Central memory CD8-positive, alpha-beta T cell (primary cell): ENCODE measurements at regions not wholly inside any gene's neighbourhood (a gene's known extent, or its start where the extent isn't known, plus 50 kb on each side); places are given as distances from the start of the nearest gene placed in this dataset.
"Not testable (repeated sequence)": the region's sequence is repeated elsewhere in the genome, so short reads cannot be mapped to it uniquely, and the experiment has no call there.

Experiments
- ATAC-seq: fragments of 150-1000 bp; cut with Tn5 transposase; replicated peaks from 2 replicates; pipeline ENCODE4 v1.10.0; 2022; ENCODE audit warnings: mild to moderate bottlenecking, moderate FRiP score, moderate number of reproducible peaks; ENCODE audit not compliant: poor library complexity, severe bottlenecking; ENCODE audit errors: extremely low read depth
- DNase-seq, 2 donors: peaks; one replicate each; pipeline ENCODE4 v3.0.0; 2021; ENCODE audit warnings: low spot score in 2 of 2
- H3K27ac Mint-ChIP-seq: one replicate; pipeline ENCODE4 v1.8.0; 2022; ENCODE audit warnings: low read depth, mild to moderate bottlenecking, moderate library complexity, mixed read lengths
- H3K27me3 Mint-ChIP-seq: one replicate; pipeline ENCODE4 v1.8.0; 2022; ENCODE audit warnings: mixed read lengths
- H3K36me3 Mint-ChIP-seq: one replicate; pipeline ENCODE4 v1.8.0; 2022; ENCODE audit warnings: mild to moderate bottlenecking, moderate library complexity, mixed read lengths; ENCODE audit not compliant: insufficient read depth
- H3K4me1 Mint-ChIP-seq: one replicate; pipeline ENCODE4 v1.8.0; 2022; ENCODE audit warnings: mixed read lengths
- H3K4me3 Mint-ChIP-seq: one replicate; pipeline ENCODE4 v1.8.0; 2022; ENCODE audit warnings: mild to moderate bottlenecking, moderate library complexity, mixed read lengths
- H3K9me3 Mint-ChIP-seq: one replicate; pipeline ENCODE4 v1.8.0; 2022; ENCODE audit warnings: mixed read lengths

- no peaks in the 10 kb centered on the region for H3K36me3 Mint-ChIP-seq
- no peak overlapping the region for H3K4me3 Mint-ChIP-seq
- peaks cover 5% of the 10 kb centered on the region for H3K27me3 Mint-ChIP-seq
- ATAC-seq (no peak), DNase-seq (no peak)
- H3K4me1 Mint-ChIP-seq = no peaks in the 10 kb centered on the region
- H3K27ac Mint-ChIP-seq = no peak overlapping the region
- no peaks in the 10 kb centered on the region for H3K9me3 Mint-ChIP-seq
Measured at GRCh38 chr22:17318817-17319216, 50.4 kb upstream of the CECR2 start.

- Mint-ChIP-seq H3K4me1 (no peaks in the 10 kb centered on the region), H3K27ac (no peak overlapping the region), H3K9me3 (no peaks in the 10 kb centered on the region), H3K27me3 (peaks cover 27% of the 10 kb centered on the region), H3K36me3 (peaks cover 2% of the 10 kb centered on the region), H3K4me3 (no peak overlapping the region)
- ATAC-seq = no peak
- DNase-seq = no peak
Measured at GRCh38 chr22:17315310-17315709, 54.0 kb upstream of the CECR2 start.

- H3K27me3 Mint-ChIP-seq = peaks cover 27% of the 10 kb centered on the region
- no peak overlapping the region for H3K27ac Mint-ChIP-seq
- H3K4me3 Mint-ChIP-seq = no peak overlapping the region
- no peaks in the 10 kb centered on the region for H3K9me3 Mint-ChIP-seq
- DNase-seq = no peak
- ATAC-seq = no peak
- H3K4me1 Mint-ChIP-seq = no peaks in the 10 kb centered on the region
- H3K36me3 Mint-ChIP-seq = peaks cover 2% of the 10 kb centered on the region
Measured at GRCh38 chr22:17314487-17314886, 54.8 kb upstream of the CECR2 start.

- H3K4me3 Mint-ChIP-seq = no peak overlapping the region
- H3K27ac Mint-ChIP-seq = no peak overlapping the region
- H3K27me3 Mint-ChIP-seq = peaks cover 27% of the 10 kb centered on the region
- no peaks in the 10 kb centered on the region for H3K4me1 Mint-ChIP-seq
- DNase-seq (no peak), ATAC-seq (no peak)
- peaks cover 2% of the 10 kb centered on the region for H3K36me3 Mint-ChIP-seq
- no peaks in the 10 kb centered on the region for H3K9me3 Mint-ChIP-seq
Measured at GRCh38 chr22:17313626-17314025, 55.6 kb upstream of the CECR2 start.

GRCh38 chr22:17307566-17307965 is 61.7 kb upstream of the CECR2 start:
- ATAC-seq (no peak), DNase-seq (no peak)
- H3K27ac Mint-ChIP-seq = no peak overlapping the region
- H3K4me3 Mint-ChIP-seq = no peak overlapping the region
- peaks cover 14% of the 10 kb centered on the region for H3K4me1 Mint-ChIP-seq
- H3K36me3 Mint-ChIP-seq = no peaks in the 10 kb centered on the region
- no peaks in the 10 kb centered on the region for H3K9me3 Mint-ChIP-seq
- peaks cover 9% of the 10 kb centered on the region for H3K27me3 Mint-ChIP-seq

GRCh38 chr22:17305076-17305475 is 64.2 kb upstream of the CECR2 start:
- Mint-ChIP-seq H3K36me3 (no peaks in the 10 kb centered on the region), H3K4me1 (peaks cover 14% of the 10 kb centered on the region), H3K4me3 (no peak overlapping the region), H3K9me3 (no peaks in the 10 kb centered on the region), H3K27me3 (no peaks in the 10 kb centered on the region), H3K27ac (no peak overlapping the region)
- ATAC-seq = no peak
- DNase-seq = no peak

- Mint-ChIP-seq H3K9me3 (no peaks in the 10 kb centered on the region), H3K4me3 (peak overlapping the region; percentile 29), H3K36me3 (no peaks in the 10 kb centered on the region), H3K27me3 (no peaks in the 10 kb centered on the region), H3K4me1 (peaks cover 14% of the 10 kb centered on the region), H3K27ac (peak overlapping the region; percentile 91)
- ATAC-seq (peak; percentile 99), DNase-seq (peak; percentile 22 to 35)
Measured at GRCh38 chr22:17303840-17304779, 65.2 kb upstream of the CECR2 start.

- Mint-ChIP-seq H3K27me3 (no peaks in the 10 kb centered on the region), H3K27ac (peak overlapping the region; percentile 91), H3K9me3 (no peaks in the 10 kb centered on the region), H3K36me3 (no peaks in the 10 kb centered on the region), H3K4me3 (no peak overlapping the region), H3K4me1 (peaks cover 14% of the 10 kb centered on the region)
- ATAC-seq = no peak
- DNase-seq = no peak
Measured at GRCh38 chr22:17303441-17303839, 65.8 kb upstream of the CECR2 start.

- Mint-ChIP-seq H3K9me3 (no peaks in the 10 kb centered on the region), H3K4me3 (no peak overlapping the region), H3K4me1 (peaks cover 14% of the 10 kb centered on the region), H3K27ac (peak overlapping the region; percentile 35), H3K36me3 (no peaks in the 10 kb centered on the region), H3K27me3 (peaks cover 4% of the 10 kb centered on the region)
- ATAC-seq (no peak), DNase-seq (no peak)
Measured at GRCh38 chr22:17302616-17303015, 66.6 kb upstream of the CECR2 start.

- ATAC-seq (no peak), DNase-seq (no peak)
- no peak overlapping the region for H3K4me3 Mint-ChIP-seq
- H3K9me3 Mint-ChIP-seq = no peaks in the 10 kb centered on the region
- H3K36me3 Mint-ChIP-seq = no peaks in the 10 kb centered on the region
- H3K27ac Mint-ChIP-seq = no peak overlapping the region
- H3K27me3 Mint-ChIP-seq = peaks cover 21% of the 10 kb centered on the region
- H3K4me1 Mint-ChIP-seq = peaks cover 14% of the 10 kb centered on the region
Measured at GRCh38 chr22:17300926-17301325, 68.3 kb upstream of the CECR2 start.

GRCh38 chr22:17298805-17299502 is 70.3 kb upstream of the CECR2 start:
- not testable (repeated sequence) for ATAC-seq, H3K4me3 Mint-ChIP-seq, DNase-seq, H3K4me1 Mint-ChIP-seq, H3K9me3 Mint-ChIP-seq, H3K36me3 Mint-ChIP-seq, H3K27ac Mint-ChIP-seq
- peaks cover 41% of the 10 kb centered on the region for H3K27me3 Mint-ChIP-seq

GRCh38 chr22:17285656-17286055 is 66.4 kb upstream of the ADA2 start:
- H3K9me3 Mint-ChIP-seq = no peaks in the 10 kb centered on the region
- H3K4me3 Mint-ChIP-seq = no peak overlapping the region
- ATAC-seq (no peak), DNase-seq (no peak)
- no peaks in the 10 kb centered on the region for H3K36me3 Mint-ChIP-seq
- no peak overlapping the region for H3K27ac Mint-ChIP-seq
- peaks cover 34% of the 10 kb centered on the region for H3K27me3 Mint-ChIP-seq
- peaks cover 6% of the 10 kb centered on the region for H3K4me1 Mint-ChIP-seq

GRCh38 chr22:17284888-17285287 is 65.7 kb upstream of the ADA2 start:
- Mint-ChIP-seq H3K27me3 (peaks cover 34% of the 10 kb centered on the region), H3K4me1 (peaks cover 6% of the 10 kb centered on the region), H3K27ac (no peak overlapping the region), H3K9me3 (no peaks in the 10 kb centered on the region), H3K4me3 (no peak overlapping the region), H3K36me3 (no peaks in the 10 kb centered on the region)
- ATAC-seq (no peak), DNase-seq (no peak)
